Kidney epithelial cell (primary cell): ENCODE measurements at regions not wholly inside any gene's neighbourhood (a gene's known extent, or its start where the extent isn't known, plus 50 kb on each side); places are given as distances from the start of the nearest gene placed in this dataset.

Experiments used
- DNase-seq: peaks from one replicate; pipeline ENCODE4 v3.0.0-alpha.2; 2010; ENCODE audit warnings: low read depth
- H3K27me3 ChIP-seq: 2 replicates; pipeline ENCODE4 v1.6.0; 2011; ENCODE audit warnings: low read length; ENCODE audit not compliant: control insufficient read depth, insufficient read depth
- H3K36me3 ChIP-seq: 2 replicates; pipeline ENCODE4 v1.5.1; 2011; ENCODE audit warnings: low read length; ENCODE audit not compliant: control insufficient read depth, insufficient read depth
- H3K4me3 ChIP-seq: 2 replicates; pipeline ENCODE4 v1.5.1; 2011; ENCODE audit warnings: low read depth, mild to moderate bottlenecking, control low read depth, low read length
- TF ChIP-seq, protein P1 (sequence below): IDR thresholded peaks from 2 replicates; pipeline ENCODE4 v1.5.1; 2011; ENCODE audit warnings: mild to moderate bottlenecking, moderate library complexity, low read length, control low read depth, inconsistent platforms; ENCODE audit not compliant: insufficient read depth, poor library complexity, severe bottlenecking

- Histone ChIP-seq H3K36me3 (no peaks in the 10 kb centered on the region), H3K4me3 (no peak overlapping the region), H3K27me3 (no peaks in the 10 kb centered on the region)
- DNase-seq: no peak
- TF ChIP-seq, protein P1, sequence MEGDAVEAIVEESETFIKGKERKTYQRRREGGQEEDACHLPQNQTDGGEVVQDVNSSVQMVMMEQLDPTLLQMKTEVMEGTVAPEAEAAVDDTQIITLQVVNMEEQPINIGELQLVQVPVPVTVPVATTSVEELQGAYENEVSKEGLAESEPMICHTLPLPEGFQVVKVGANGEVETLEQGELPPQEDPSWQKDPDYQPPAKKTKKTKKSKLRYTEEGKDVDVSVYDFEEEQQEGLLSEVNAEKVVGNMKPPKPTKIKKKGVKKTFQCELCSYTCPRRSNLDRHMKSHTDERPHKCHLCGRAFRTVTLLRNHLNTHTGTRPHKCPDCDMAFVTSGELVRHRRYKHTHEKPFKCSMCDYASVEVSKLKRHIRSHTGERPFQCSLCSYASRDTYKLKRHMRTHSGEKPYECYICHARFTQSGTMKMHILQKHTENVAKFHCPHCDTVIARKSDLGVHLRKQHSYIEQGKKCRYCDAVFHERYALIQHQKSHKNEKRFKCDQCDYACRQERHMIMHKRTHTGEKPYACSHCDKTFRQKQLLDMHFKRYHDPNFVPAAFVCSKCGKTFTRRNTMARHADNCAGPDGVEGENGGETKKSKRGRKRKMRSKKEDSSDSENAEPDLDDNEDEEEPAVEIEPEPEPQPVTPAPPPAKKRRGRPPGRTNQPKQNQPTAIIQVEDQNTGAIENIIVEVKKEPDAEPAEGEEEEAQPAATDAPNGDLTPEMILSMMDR: no peak
These were observed 502.7 kb downstream of the CBLN2 start for GRCh38 chr18:72041313-72042032.

GRCh38 chr18:72013427-72013850 lies 530.7 kb downstream of the CBLN2 start:
- TF ChIP-seq, protein P1: no peak
- H3K4me3 ChIP-seq: no peak overlapping the region
- DNase-seq: no peak
- no peaks in the 10 kb centered on the region for H3K36me3 ChIP-seq
- no peaks in the 10 kb centered on the region for H3K27me3 ChIP-seq

GRCh38 chr18:71998547-71999097 lies 545.5 kb downstream of the CBLN2 start:
- Histone ChIP-seq H3K27me3 (no peaks in the 10 kb centered on the region), H3K4me3 (no peak overlapping the region), H3K36me3 (no peaks in the 10 kb centered on the region)
- TF ChIP-seq, protein P1: no peak
- DNase-seq: no peak

DNA sequence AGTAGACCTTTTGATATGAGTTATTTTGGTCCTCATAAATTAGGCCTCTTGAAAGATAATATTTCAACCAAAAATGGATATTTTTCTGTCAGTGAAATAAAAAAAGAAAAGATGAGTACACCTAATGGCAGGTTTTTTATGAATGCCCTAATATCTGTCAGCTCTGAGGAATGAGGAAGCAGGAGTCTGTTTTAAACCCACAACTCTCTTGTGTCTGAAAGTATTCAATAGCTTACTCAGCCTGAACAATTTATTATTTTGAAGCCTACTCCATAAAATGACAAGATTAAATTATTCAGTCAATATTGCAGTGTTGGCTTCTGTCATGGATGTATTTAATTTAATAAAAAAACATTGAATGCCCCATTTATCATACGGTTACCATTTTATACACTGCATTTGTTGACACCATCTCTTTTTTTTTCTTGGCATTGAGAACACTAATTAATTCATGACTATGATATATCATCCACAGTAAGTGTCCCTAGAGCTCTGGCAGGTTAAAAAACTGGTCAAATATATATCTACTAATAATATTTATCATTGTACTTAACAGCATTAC lies 548.2 kb downstream of the CBLN2 start:
- no peaks in the 10 kb centered on the region for H3K27me3 ChIP-seq
- no peaks in the 10 kb centered on the region for H3K36me3 ChIP-seq
- H3K4me3 ChIP-seq: no peak overlapping the region
- TF ChIP-seq, protein P1: no peak
- DNase-seq: no peak

- TF ChIP-seq, protein P1: no peak
- DNase-seq: no peak
These were observed 549.9 kb downstream of the CBLN2 start for GRCh38 chr18:71994273-71994672.

More at GRCh38 chr18:71994273-71994672, 549.9 kb downstream of the CBLN2 start:
- no peak overlapping the region for H3K4me3 ChIP-seq
- no peaks in the 10 kb centered on the region for H3K27me3 ChIP-seq
- H3K36me3 ChIP-seq: no peaks in the 10 kb centered on the region
